OCI-LY3 (cell line): ENCODE measurements at regions not wholly inside any gene's neighbourhood (a gene's known extent, or its start where the extent isn't known, plus 50 kb on each side); places are given as distances from the start of the nearest gene placed in this dataset.

Source experiments
- H2AFZ ChIP-seq: fragments of 200-600, 300-600 bp; shearing (Covaris generic); 2 replicates; pipeline ENCODE4 v1.6.0; 2014; ENCODE audit warnings: antibody characterized with exemption, low read depth, low read length
- H3K27ac ChIP-seq: fragments of 200-600, 300-600 bp; sonication (generic); 2 replicates; pipeline ENCODE4 v1.5.1; 2014; ENCODE audit warnings: mild to moderate bottlenecking, low read length, moderate library complexity, mixed read lengths
- H3K27me3 ChIP-seq: fragments of 200-600, 300-600 bp; sonication (generic); 2 replicates; pipeline ENCODE4 v1.6.1; 2014; ENCODE audit warnings: low read depth, low read length, mixed read lengths
- H3K36me3 ChIP-seq: fragments of 200-600, 300-600 bp; sonication (generic); replicated peaks from 2 replicates; pipeline ENCODE3; 2014; ENCODE audit warnings: low read depth, low read length, mixed read lengths
- H3K4me1 ChIP-seq: fragments of 300-600, 200-600 bp; sonication (generic); 2 replicates; pipeline ENCODE4 v1.6.1; 2014; ENCODE audit warnings: low read length, mixed read lengths
- H3K4me2 ChIP-seq: fragments of 200-600, 300-600 bp; sonication (generic); 2 replicates; pipeline ENCODE4 v1.6.1; 2014; ENCODE audit warnings: low read length, mixed read lengths
- H3K4me3 ChIP-seq: fragments of 300-600, 200-600 bp; sonication (generic); 2 replicates; pipeline ENCODE4 v1.5.1; 2014; ENCODE audit warnings: antibody characterized with exemption, mild to moderate bottlenecking, low read length, moderate library complexity
- H3K79me2 ChIP-seq: fragments of 300-600, 200-600 bp; shearing (Covaris generic); 2 replicates; pipeline ENCODE4 v1.6.1; 2014; ENCODE audit warnings: mild to moderate bottlenecking, low read length, mixed read lengths
- H3K9ac ChIP-seq: fragments of 300-600, 200-600 bp; shearing (Covaris generic); 2 replicates; pipeline ENCODE4 v1.6.0; 2014; ENCODE audit warnings: mild to moderate bottlenecking, low read length, moderate library complexity
- H3K9me3 ChIP-seq: fragments of 200-600, 300-600 bp; shearing (Covaris generic); 2 replicates; pipeline ENCODE4 v1.6.1; 2014; ENCODE audit warnings: low read length, mixed read lengths; ENCODE audit not compliant: insufficient read depth
- H4K20me1 ChIP-seq: fragments of 200-600, 300-600 bp; sonication (generic); 2 replicates; pipeline ENCODE4 v1.6.1; 2016; ENCODE audit warnings: low read length, mixed read lengths; ENCODE audit not compliant: insufficient read depth
- EZH2phosphoT487 ChIP-seq: fragments of 200-600 bp; shearing (Covaris generic); IDR thresholded peaks from 2 replicates; pipeline ENCODE4 v1.6.1; 2018; ENCODE audit warnings: antibody characterized with exemption, mixed run types, low read depth
- TF ChIP-seq, protein P1 (sequence below): fragments of 200-600, 300-600 bp; sonication (generic); IDR thresholded peaks from 2 replicates; pipeline ENCODE4 v1.5.1; 2014; ENCODE audit warnings: antibody characterized with exemption, low read length, low read depth

DNA sequence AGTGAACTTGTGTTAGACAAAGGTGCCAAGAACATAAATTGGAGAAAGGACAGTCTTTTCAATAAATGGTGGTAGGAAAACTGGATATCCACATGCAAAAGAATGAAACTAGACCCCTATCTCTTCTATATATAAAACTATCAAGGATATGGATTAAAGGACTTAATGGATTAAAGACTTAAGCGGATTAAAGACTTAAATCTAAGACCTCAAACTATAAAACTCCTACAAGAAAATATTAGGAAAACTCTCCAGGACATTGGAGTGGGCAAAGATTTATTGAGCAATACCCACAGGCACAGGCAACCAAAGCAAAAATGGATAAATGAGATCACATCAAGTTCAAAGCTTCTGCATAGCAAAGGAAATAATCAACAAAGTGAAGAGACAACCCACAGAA lies 242.9 kb upstream of the MEOX2 start:
- Histone ChIP-seq H3K36me3 (no peaks in the 10 kb centered on the region), H3K79me2 (no peaks in the 10 kb centered on the region), H3K9ac (no peak overlapping the region), H3K4me3 (no peak overlapping the region), H3K4me1 (peaks cover 18% of the 10 kb centered on the region), H4K20me1 (no peaks in the 10 kb centered on the region), H2AFZ (no peak overlapping the region), H3K4me2 (no peak overlapping the region), H3K27ac (no peak overlapping the region), H3K27me3 (no peaks in the 10 kb centered on the region), H3K9me3 (no peaks in the 10 kb centered on the region)
- TF ChIP-seq EZH2phosphoT487, result no peak
- TF ChIP-seq, protein P1, sequence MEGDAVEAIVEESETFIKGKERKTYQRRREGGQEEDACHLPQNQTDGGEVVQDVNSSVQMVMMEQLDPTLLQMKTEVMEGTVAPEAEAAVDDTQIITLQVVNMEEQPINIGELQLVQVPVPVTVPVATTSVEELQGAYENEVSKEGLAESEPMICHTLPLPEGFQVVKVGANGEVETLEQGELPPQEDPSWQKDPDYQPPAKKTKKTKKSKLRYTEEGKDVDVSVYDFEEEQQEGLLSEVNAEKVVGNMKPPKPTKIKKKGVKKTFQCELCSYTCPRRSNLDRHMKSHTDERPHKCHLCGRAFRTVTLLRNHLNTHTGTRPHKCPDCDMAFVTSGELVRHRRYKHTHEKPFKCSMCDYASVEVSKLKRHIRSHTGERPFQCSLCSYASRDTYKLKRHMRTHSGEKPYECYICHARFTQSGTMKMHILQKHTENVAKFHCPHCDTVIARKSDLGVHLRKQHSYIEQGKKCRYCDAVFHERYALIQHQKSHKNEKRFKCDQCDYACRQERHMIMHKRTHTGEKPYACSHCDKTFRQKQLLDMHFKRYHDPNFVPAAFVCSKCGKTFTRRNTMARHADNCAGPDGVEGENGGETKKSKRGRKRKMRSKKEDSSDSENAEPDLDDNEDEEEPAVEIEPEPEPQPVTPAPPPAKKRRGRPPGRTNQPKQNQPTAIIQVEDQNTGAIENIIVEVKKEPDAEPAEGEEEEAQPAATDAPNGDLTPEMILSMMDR, result no peak

DNA sequence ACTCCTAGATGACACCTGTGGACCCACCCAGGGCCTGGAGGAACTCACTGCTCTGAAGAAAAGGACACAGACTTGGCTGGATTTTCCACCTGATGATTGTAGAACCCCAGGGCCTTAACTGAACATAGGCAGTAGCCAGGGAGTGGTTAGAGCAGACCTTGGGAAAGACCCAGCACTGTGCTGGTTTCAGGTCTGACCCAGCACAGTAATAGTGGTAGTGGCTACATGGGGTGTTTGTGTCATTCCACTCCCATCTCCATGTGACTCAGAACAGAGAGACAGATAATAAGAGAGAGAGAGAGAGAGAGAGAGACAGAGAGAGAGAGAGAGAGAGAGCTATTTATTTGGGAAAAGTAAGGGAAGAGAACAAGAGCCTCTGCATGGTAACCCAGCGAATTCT lies 239.1 kb upstream of the MEOX2 start:
- peak overlapping the region; percentile 34; the same call in 1 of the 2 replicates for H3K27ac ChIP-seq

DNA sequence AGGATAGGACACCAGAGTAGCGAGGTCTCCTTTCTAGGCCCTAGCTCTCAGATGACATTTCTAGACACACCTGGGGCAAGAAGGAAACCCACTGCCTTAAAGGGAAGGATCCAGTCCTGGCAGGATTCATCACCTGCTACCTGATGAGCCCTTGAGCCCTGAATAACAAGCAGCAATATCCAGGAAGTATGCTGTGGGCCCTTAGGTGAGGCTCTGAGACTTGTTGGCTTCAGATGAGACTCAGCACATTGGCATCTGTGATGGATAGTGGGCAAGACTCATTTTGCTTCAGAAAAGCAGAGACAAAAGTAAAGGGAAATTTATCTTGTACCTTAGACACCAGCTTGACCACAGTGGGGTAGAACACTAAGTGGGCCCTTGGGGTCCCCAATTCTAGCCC lies 238.4 kb upstream of the MEOX2 start:
- H4K20me1 ChIP-seq, result no peaks in the 10 kb centered on the region
- TF ChIP-seq EZH2phosphoT487, result no peak
- TF ChIP-seq, protein P1, result no peak

More for the DNA sequence above, 239.1 kb upstream of the MEOX2 start:
- H3K36me3 ChIP-seq, result no peaks in the 10 kb centered on the region
- peak overlapping the region; percentile 24; the same call in 1 of the 2 replicates for H3K4me2 ChIP-seq
- H4K20me1 ChIP-seq, result no peaks in the 10 kb centered on the region
- peaks cover 23% of the 10 kb centered on the region for H3K4me1 ChIP-seq
- H3K27me3 ChIP-seq, result no peaks in the 10 kb centered on the region
- H3K4me3 ChIP-seq, result no peak overlapping the region
- H3K9ac ChIP-seq, result no peak overlapping the region
- no peak overlapping the region for H2AFZ ChIP-seq
- H3K9me3 ChIP-seq, result no peaks in the 10 kb centered on the region
- TF ChIP-seq, protein P1, result no peak
- no peak for TF ChIP-seq EZH2phosphoT487
- no peaks in the 10 kb centered on the region for H3K79me2 ChIP-seq

DNA sequence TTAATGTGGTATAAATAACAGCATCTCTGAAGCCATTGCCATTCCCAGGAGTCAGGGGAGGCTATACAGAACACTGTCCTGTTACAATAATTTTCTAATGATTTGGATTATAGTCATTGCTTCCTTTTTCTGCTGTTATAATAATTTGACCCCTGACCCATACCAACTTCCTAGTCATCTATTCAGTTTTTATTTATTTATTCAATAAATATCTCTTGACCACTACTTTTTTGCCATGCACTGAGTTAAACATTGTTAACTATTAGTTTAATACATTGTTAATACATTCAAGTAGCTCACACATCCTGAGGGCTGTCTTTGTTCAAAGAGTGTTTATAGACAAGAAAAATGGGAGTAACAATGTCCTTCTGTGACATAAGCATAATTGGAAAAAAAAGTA lies 235.5 kb upstream of the MEOX2 start:
- Histone ChIP-seq H3K4me2 (no peak overlapping the region), H3K36me3 (no peaks in the 10 kb centered on the region), H3K9me3 (no peaks in the 10 kb centered on the region), H3K4me3 (no peak overlapping the region), H3K4me1 (peaks cover 23% of the 10 kb centered on the region), H3K27ac (no peak overlapping the region), H4K20me1 (no peaks in the 10 kb centered on the region), H3K27me3 (no peaks in the 10 kb centered on the region), H3K9ac (no peak overlapping the region), H2AFZ (no peak overlapping the region), H3K79me2 (no peaks in the 10 kb centered on the region)
- TF ChIP-seq, protein P1, result no peak
- TF ChIP-seq EZH2phosphoT487, result no peak

More for the DNA sequence above, 238.4 kb upstream of the MEOX2 start:
- no peaks in the 10 kb centered on the region for H3K79me2 ChIP-seq
- H3K36me3 ChIP-seq, result no peaks in the 10 kb centered on the region
- H3K4me3 ChIP-seq, result no peak overlapping the region
- H3K9ac ChIP-seq, result no peak overlapping the region
- peaks cover 23% of the 10 kb centered on the region for H3K4me1 ChIP-seq
- no peak overlapping the region for H3K4me2 ChIP-seq
- no peak overlapping the region for H2AFZ ChIP-seq
- no peaks in the 10 kb centered on the region for H3K27me3 ChIP-seq
- no peaks in the 10 kb centered on the region for H3K9me3 ChIP-seq
- no peak overlapping the region for H3K27ac ChIP-seq
